ENCODE measurements at regions not wholly inside any gene's neighbourhood (a gene's known extent, or its start where the extent isn't known, plus 50 kb on each side); places are given as distances from the start of the nearest gene placed in this dataset.
A peak's percentile ranks its signal among the peaks of the same experiment; 100 is the strongest.

DNA sequence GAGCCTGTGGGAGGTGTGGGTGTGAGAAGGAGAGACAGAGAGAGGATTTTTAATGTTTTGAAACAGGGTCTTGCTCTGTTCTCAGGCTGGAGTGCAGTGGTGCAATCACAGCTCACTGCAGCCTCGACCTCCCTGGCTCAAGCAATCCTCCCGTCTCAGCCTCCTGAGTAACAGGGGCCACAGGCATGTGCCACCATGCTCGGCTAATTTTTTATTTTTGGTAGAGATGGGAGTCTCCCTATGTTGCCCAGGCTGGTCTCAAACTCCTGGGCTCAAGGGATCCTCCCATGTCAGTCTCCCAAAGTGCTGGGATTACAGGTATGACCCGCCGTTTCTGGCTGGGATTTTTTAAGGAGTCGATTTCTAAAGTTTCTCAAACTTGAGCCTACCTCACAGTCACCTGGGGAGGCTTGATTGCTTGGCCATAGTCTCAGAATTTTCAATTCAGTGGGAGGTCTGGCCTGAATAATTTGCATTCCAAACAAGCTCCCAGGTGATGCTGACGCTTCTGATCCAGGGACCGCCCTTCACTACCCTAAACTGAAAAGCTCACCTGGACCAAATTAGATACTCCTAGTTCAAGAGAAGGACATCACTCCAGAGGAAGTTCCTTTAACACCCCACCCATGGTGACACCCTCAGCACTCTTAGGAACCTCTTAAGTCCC is 70.8 kb upstream of the SLC1A4 start:
- H3K9ac ChIP-seq (ENCODE audit: low read length) = peak overlapping the region; percentile 58; the same call in 1 of the 2 replicates

DNA sequence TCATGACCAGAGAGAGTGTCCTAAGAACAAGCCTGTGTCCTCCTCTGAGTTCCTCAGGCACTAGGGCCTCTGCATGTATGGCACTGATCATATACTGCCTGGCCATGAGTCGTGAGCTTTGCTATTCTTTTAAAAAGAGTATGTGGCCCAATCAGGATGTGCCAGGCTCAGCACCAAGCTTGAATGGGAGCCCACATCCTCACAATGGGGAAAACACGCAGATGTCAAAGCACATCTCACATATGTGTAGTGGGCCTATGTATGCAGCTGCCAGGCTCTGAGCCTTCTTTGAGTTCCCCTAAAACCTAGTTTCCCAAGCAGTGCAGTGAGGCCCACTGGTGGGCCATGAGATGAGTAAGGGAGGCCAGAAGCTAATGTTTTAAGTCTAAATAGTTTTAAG is 69.9 kb upstream of the SLC1A4 start:
- no peak for TF ChIP-seq EZH2 (IDR thresholded peaks at IDR 0.05; ENCODE audit: borderline replicate concordance, low read length)
- TF ChIP-seq, protein P1, sequence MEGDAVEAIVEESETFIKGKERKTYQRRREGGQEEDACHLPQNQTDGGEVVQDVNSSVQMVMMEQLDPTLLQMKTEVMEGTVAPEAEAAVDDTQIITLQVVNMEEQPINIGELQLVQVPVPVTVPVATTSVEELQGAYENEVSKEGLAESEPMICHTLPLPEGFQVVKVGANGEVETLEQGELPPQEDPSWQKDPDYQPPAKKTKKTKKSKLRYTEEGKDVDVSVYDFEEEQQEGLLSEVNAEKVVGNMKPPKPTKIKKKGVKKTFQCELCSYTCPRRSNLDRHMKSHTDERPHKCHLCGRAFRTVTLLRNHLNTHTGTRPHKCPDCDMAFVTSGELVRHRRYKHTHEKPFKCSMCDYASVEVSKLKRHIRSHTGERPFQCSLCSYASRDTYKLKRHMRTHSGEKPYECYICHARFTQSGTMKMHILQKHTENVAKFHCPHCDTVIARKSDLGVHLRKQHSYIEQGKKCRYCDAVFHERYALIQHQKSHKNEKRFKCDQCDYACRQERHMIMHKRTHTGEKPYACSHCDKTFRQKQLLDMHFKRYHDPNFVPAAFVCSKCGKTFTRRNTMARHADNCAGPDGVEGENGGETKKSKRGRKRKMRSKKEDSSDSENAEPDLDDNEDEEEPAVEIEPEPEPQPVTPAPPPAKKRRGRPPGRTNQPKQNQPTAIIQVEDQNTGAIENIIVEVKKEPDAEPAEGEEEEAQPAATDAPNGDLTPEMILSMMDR (IDR thresholded peaks at IDR 0.05; ENCODE audit: low read length) = no peak
- no peaks in the 10 kb centered on the region for H3K9me3 ChIP-seq (ENCODE audit: low read length)
- H3K4me3 ChIP-seq (ENCODE audit: low read depth, low read length, poor library complexity, severe bottlenecking) = no peak overlapping the region
- H3K4me1 ChIP-seq (ENCODE audit: insufficient read depth, low read length, severe bottlenecking) = peaks cover 66% of the 10 kb centered on the region
- peak overlapping the region; percentile 99 for H3K27ac ChIP-seq (ENCODE audit: low read depth, low read length, poor library complexity, severe bottlenecking)
- peaks cover 13% of the 10 kb centered on the region for H3F3A ChIP-seq (ENCODE audit: insufficient read depth, low read length)
- H2AFZ ChIP-seq (ENCODE audit: low read length) = no peak overlapping the region
- no peaks in the 10 kb centered on the region for H3K9me2 ChIP-seq (ENCODE audit: low read depth, low read length)
- H3K36me3 ChIP-seq (ENCODE audit: insufficient read depth, low read length) = peaks cover 38% of the 10 kb centered on the region
- no peak overlapping the region for H3K4me2 ChIP-seq (ENCODE audit: low read length)
- H3K79me2 ChIP-seq (ENCODE audit: insufficient read depth, low read length) = peaks cover 11% of the 10 kb centered on the region; the same call in 1 of the 2 replicates
- no peaks in the 10 kb centered on the region for H4K20me1 ChIP-seq (ENCODE audit: insufficient read depth, low read length)
- no peak overlapping the region for H3K9ac ChIP-seq (ENCODE audit: low read length)
- H3K27me3 ChIP-seq (ENCODE audit: insufficient read depth, low read length) = no peaks in the 10 kb centered on the region

More for the DNA sequence above, 70.8 kb upstream of the SLC1A4 start:
- H3K9me2 ChIP-seq (ENCODE audit: low read depth, low read length) = no peaks in the 10 kb centered on the region
- peak overlapping the region; percentile 70 for H3K4me2 ChIP-seq (ENCODE audit: low read length)
- peak overlapping the region; percentile 55 for H3K4me3 ChIP-seq (ENCODE audit: low read depth, low read length, poor library complexity, severe bottlenecking)
- H4K20me1 ChIP-seq (ENCODE audit: insufficient read depth, low read length) = no peaks in the 10 kb centered on the region
- H3K4me1 ChIP-seq (ENCODE audit: insufficient read depth, low read length, severe bottlenecking) = peaks cover 66% of the 10 kb centered on the region
- TF ChIP-seq, protein P1 (IDR thresholded peaks at IDR 0.05; ENCODE audit: low read length) = no peak
- no peak for TF ChIP-seq EZH2 (IDR thresholded peaks at IDR 0.05; ENCODE audit: borderline replicate concordance, low read length)
- no peaks in the 10 kb centered on the region for H3K9me3 ChIP-seq (ENCODE audit: low read length)
- H3K36me3 ChIP-seq (ENCODE audit: insufficient read depth, low read length) = peaks cover 35% of the 10 kb centered on the region
- peak overlapping the region; percentile 99 for H3K27ac ChIP-seq (ENCODE audit: low read depth, low read length, poor library complexity, severe bottlenecking)
- H2AFZ ChIP-seq (ENCODE audit: low read length) = no peak overlapping the region
- peaks cover 6% of the 10 kb centered on the region; the same call in 1 of the 2 replicates for H3K79me2 ChIP-seq (ENCODE audit: insufficient read depth, low read length)
- H3K27me3 ChIP-seq (ENCODE audit: insufficient read depth, low read length) = no peaks in the 10 kb centered on the region
- peaks cover 13% of the 10 kb centered on the region for H3F3A ChIP-seq (ENCODE audit: insufficient read depth, low read length)

DNA sequence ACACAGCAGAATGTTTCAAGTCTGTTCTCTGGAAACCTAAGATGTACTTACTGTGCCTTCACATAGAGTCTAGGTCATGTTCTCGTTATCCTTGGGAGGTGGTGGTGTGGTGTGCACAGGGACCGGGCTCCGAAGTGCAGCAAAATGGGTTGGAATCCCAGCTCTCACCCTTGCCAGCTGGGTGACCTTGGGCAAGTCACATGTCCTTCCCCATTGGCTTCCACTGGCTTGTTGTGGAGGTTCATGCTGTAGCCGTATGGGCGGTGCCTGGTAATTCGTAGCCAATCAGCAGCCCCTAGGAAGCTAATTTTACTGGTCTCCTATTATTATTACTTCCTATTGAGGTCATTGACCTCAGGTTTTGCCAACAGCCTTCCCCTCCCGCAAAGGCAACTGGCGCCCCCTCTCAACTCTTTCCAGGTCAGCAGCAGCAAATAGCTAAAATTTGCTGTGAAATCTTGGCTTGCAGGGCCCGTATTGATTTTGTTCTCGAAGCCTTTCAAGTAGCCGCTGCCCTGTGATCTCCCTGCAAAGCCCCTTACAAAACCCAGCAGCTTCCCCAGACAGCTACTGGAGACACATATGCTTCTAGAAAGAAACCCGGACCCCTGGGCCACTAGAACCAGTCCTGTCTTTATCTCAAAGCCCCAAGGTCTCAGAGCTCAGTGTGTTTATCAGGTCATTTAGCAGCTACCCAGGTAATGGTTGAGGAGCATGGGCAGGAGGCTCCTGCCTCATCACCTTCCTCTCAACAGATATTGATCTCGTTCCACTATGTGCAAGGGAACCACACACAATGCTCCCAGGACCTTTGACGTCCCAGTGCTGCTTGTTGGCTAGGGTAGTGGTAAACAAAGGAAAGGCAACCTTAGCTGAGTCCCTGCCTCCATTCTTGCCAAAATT is 66.5 kb upstream of the SLC1A4 start:
- Histone ChIP-seq H3K27me3 (ENCODE audit: insufficient read depth, low read length) (no peaks in the 10 kb centered on the region), H3F3A (ENCODE audit: insufficient read depth, low read length) (no peaks in the 10 kb centered on the region), H3K36me3 (ENCODE audit: insufficient read depth, low read length) (peaks cover 72% of the 10 kb centered on the region), H2AFZ (ENCODE audit: low read length) (no peak overlapping the region), H3K9me2 (ENCODE audit: low read depth, low read length) (no peaks in the 10 kb centered on the region), H3K4me2 (ENCODE audit: low read length) (peak overlapping the region; percentile 26; the same call in 1 of the 2 replicates), H3K27ac (ENCODE audit: low read depth, low read length, poor library complexity, severe bottlenecking) (peak overlapping the region; percentile 88), H3K9me3 (ENCODE audit: low read length) (0 out of 2 replicates have a peak, but pooled peaks cover 11% of the 10 kb centered on the region), H4K20me1 (ENCODE audit: insufficient read depth, low read length) (no peaks in the 10 kb centered on the region), H3K4me1 (ENCODE audit: insufficient read depth, low read length, severe bottlenecking) (peaks cover 35% of the 10 kb centered on the region), H3K4me3 (ENCODE audit: low read depth, low read length, poor library complexity, severe bottlenecking) (no peak overlapping the region), H3K79me2 (ENCODE audit: insufficient read depth, low read length) (peaks cover 35% of the 10 kb centered on the region; the same call in 1 of the 2 replicates), H3K9ac (ENCODE audit: low read length) (peak overlapping the region; percentile 30; the same call in 1 of the 2 replicates)
- TF ChIP-seq, protein P1 (IDR thresholded peaks at IDR 0.05; ENCODE audit: low read length) = peak; percentile 38; the same call in 1 of the 2 replicates
- TF ChIP-seq EZH2 (IDR thresholded peaks at IDR 0.05; ENCODE audit: borderline replicate concordance, low read length) = no peak

Data from OCI-LY1 (cell line).